HCT116 (cell line): ENCODE measurements at regions not wholly inside any gene's neighbourhood (a gene's known extent, or its start where the extent isn't known, plus 50 kb on each side); places are given as distances from the start of the nearest gene placed in this dataset.

Experiments
- ATAC-seq: fragments of 200-7000 bp; cut with Tn5 transposase; 2 replicates; pipeline ENCODE4 v1.9.1; 2020; ENCODE audit warnings: mild to moderate bottlenecking, moderate library complexity
- BruUV-seq: library from RNA; stranded (reverse); fragments of 400-500 nt; replicated peaks from 2 replicates; lab custom pipeline; 2021; lab: Mats Ljungman, UMichigan
- CTCF ChIA-PET: fragments of 300-600 bp; sonication (Branson Sonifier 250); formaldehyde crosslinking; loops from one replicate; lab custom pipeline; 2021; ENCODE audit warnings: antibody characterized with exemption; lab: Charles Lee
- POLR2A ChIA-PET: fragments of 300-600, 350-600 bp; sonication (Branson Sonifier 250); formaldehyde crosslinking; loops from one replicate; lab custom pipeline; 2021; ENCODE audit warnings: antibody characterized with exemption; lab: Charles Lee
- RAD21 ChIA-PET, 2 experiments: fragments of 300-600 bp; sonication (Branson Sonifier 250); formaldehyde crosslinking; loops; one replicate each; lab custom pipeline; 2023; ENCODE audit warnings: low total read pairs in 2 of 2; ENCODE audit not compliant: uncharacterized antibody in 2 of 2, unreplicated experiment in 2 of 2, low non-redundant PET in 1 of 2; lab: Charles Lee
- DNase-seq: peaks from one replicate; pipeline ENCODE4 v3.0.0-alpha.2; 2010; ENCODE audit warnings: low read depth, low spot score
- H2AFZ ChIP-seq: fragments of 200-600 bp; shearing (Covaris generic), sonication (generic); 2 replicates; pipeline ENCODE4 v1.6.1; 2017; ENCODE audit warnings: low read depth, mixed run types, mixed read lengths, antibody characterized with exemption, low read length; ENCODE audit not compliant: poor library complexity, severe bottlenecking
- H3K27ac ChIP-seq: 2 replicates; pipeline ENCODE4 v1.5.1; 2012; ENCODE audit warnings: low read depth, low read length
- H3K27me3 ChIP-seq: fragments of 200-600 bp; sonication (generic); 2 replicates; pipeline ENCODE4 v1.6.1; 2016; ENCODE audit warnings: mixed run types, low read length, mixed read lengths; ENCODE audit not compliant: insufficient read depth
- H3K36me3 ChIP-seq, 2 experiments: fragments of 200-500 bp in 1 of 2; fragments of 200-600 bp in 1 of 2; sonication (Bioruptor generic) in 1 of 2; sonication (generic) in 1 of 2; 2 replicates each; pipeline versions ENCODE4 v1.5.1 to v1.6.1; 2014 to 2016; ENCODE audit warnings: low read length in 2 of 2, inconsistent platforms in 1 of 2, mixed read lengths in 1 of 2, mixed run types in 1 of 2; ENCODE audit not compliant: insufficient read depth in 2 of 2, control insufficient read depth in 1 of 2
- H3K4me1 ChIP-seq, 2 experiments: fragments of 200-600 bp in 1 of 2; sonication (generic) in 1 of 2; 2 replicates each; pipeline versions ENCODE4 v1.5.1 to v1.6.1; 2012 to 2017; ENCODE audit warnings: low read length in 2 of 2, inconsistent platforms in 1 of 2, mild to moderate bottlenecking in 1 of 2, mixed read lengths in 1 of 2, mixed run types in 1 of 2, moderate library complexity in 1 of 2; ENCODE audit not compliant: insufficient read depth in 2 of 2, control insufficient read depth in 1 of 2
- H3K4me2 ChIP-seq: fragments of 200-600 bp; sonication (generic); 2 replicates; pipeline ENCODE4 v1.6.1; 2017; ENCODE audit warnings: mixed run types, low read length, mixed read lengths
- H3K4me3 ChIP-seq, 2 experiments: fragments of 200-600 bp in 1 of 2; sonication (generic) in 1 of 2; replicated peaks in 1 of 2; 2 replicates each; pipeline ENCODE4 v1.5.1; 2011 to 2016; ENCODE audit warnings: low read length in 2 of 2, control low read depth in 1 of 2, low read depth in 1 of 2, mild to moderate bottlenecking in 1 of 2, mixed read lengths in 1 of 2, mixed run types in 1 of 2
- H3K79me2 ChIP-seq: fragments of 200-600 bp; sonication (generic); 2 replicates; pipeline ENCODE4 v1.6.1; 2017; ENCODE audit warnings: mild to moderate bottlenecking, mixed run types, low read length, moderate library complexity, mixed read lengths; ENCODE audit not compliant: insufficient read depth
- H3K9ac ChIP-seq: fragments of 200-600 bp; sonication (generic); 2 replicates; pipeline ENCODE4 v1.6.1; 2016; ENCODE audit warnings: low read length, mixed read lengths
- H3K9me2 ChIP-seq: fragments of 200-600 bp; sonication (generic), shearing (Covaris generic); 2 replicates; pipeline ENCODE4 v1.6.1; 2017; ENCODE audit warnings: mixed run types, mild to moderate bottlenecking, moderate library complexity; ENCODE audit not compliant: insufficient read depth
- H3K9me3 ChIP-seq, 2 experiments: fragments of 200-500 bp in 1 of 2; fragments of 200-600 bp in 1 of 2; sonication (Bioruptor generic) in 1 of 2; sonication (generic) in 1 of 2; 2 replicates each; pipeline ENCODE4 v1.6.1; 2014 to 2017; ENCODE audit warnings: low read length in 2 of 2, mixed read lengths in 2 of 2, inconsistent platforms in 1 of 2, low read depth in 1 of 2, mild to moderate bottlenecking in 1 of 2, mixed run types in 1 of 2, moderate library complexity in 1 of 2; ENCODE audit not compliant: control insufficient read depth in 1 of 2, insufficient read depth in 1 of 2
- H4K20me1 ChIP-seq: fragments of 200-600 bp; sonication (generic), shearing (Covaris generic); 2 replicates; pipeline ENCODE4 v1.6.1; 2017; ENCODE audit warnings: mixed run types, mild to moderate bottlenecking, moderate library complexity; ENCODE audit not compliant: insufficient read depth
- ATF3 ChIP-seq: IDR thresholded peaks from 2 replicates; pipeline ENCODE4 v1.6.1; 2012
- CEBPB ChIP-seq: IDR thresholded peaks from 2 replicates; pipeline ENCODE4 v1.6.1; 2012; ENCODE audit warnings: low read depth
- EZH2phosphoT487 ChIP-seq: fragments of 200-600 bp; IDR thresholded peaks from 2 replicates; pipeline ENCODE4 v1.6.1; 2018; ENCODE audit warnings: antibody characterized with exemption, borderline replicate concordance
- JUND ChIP-seq: IDR thresholded peaks from 2 replicates; pipeline ENCODE4 v1.6.1; 2012
- POLR2AphosphoS5 ChIP-seq: IDR thresholded peaks from 2 replicates; pipeline ENCODE4 v1.6.1; 2011; ENCODE audit warnings: mild to moderate bottlenecking, low read depth, low read length, moderate library complexity
- RAD21 ChIP-seq: IDR thresholded peaks from 2 replicates; pipeline ENCODE4 v1.6.1; 2012; ENCODE audit warnings: low read depth, mild to moderate bottlenecking
- REST ChIP-seq: IDR thresholded peaks from 2 replicates; pipeline ENCODE4 v1.6.1; 2012; ENCODE audit warnings: low read depth
- SIN3A ChIP-seq: IDR thresholded peaks from 2 replicates; pipeline ENCODE4 v1.6.1; 2012; ENCODE audit warnings: low read depth
- TCF7L2 ChIP-seq: IDR thresholded peaks from 2 replicates; pipeline ENCODE4 v1.7.0; 2011; ENCODE audit warnings: borderline replicate concordance, inconsistent platforms; ENCODE audit not compliant: insufficient read depth, insufficient read length; ENCODE audit errors: extremely low read depth
- ZBTB33 ChIP-seq: IDR thresholded peaks from 2 replicates; pipeline ENCODE4 v1.6.1; 2011; ENCODE audit warnings: mild to moderate bottlenecking, low read length, moderate library complexity; ENCODE audit not compliant: insufficient replicate concordance; ENCODE audit errors: extremely low read depth
- intact Hi-C: fragments of 100-400 bp; cut with micrococcal nuclease; formaldehyde crosslinking; loops from 2 replicates; pipeline ENCODE4 v1.10.0; 2022

- H3K4me2 ChIP-seq, result no peak overlapping the region
- no TSS peak for BruUV-seq
- H3K4me3 ChIP-seq, result no peak overlapping the region
- DNase-seq, result no peak
- TF ChIP-seq EZH2phosphoT487 (no peak), CEBPB (no peak), ATF3 (no peak), SIN3A (no peak), TCF7L2 (no peak), RAD21 (no peak), REST (no peak), ZBTB33 (no peak), JUND (no peak), POLR2AphosphoS5 (no peak)
- no peak for ATAC-seq
- H3K9ac ChIP-seq, result no peak overlapping the region
- no peaks in the 10 kb centered on the region for H3K36me3 ChIP-seq
- CTCF ChIA-PET, result no interaction called here
- POLR2A ChIA-PET, result no interaction called here
- no peaks in the 10 kb centered on the region for H3K9me2 ChIP-seq
- H2AFZ ChIP-seq, result no peak overlapping the region
- no peak overlapping the region for H3K27ac ChIP-seq
- H3K27me3 ChIP-seq, result 0 out of 2 replicates have a peak, but pooled peaks cover 4% of the 10 kb centered on the region
- intact Hi-C loops, result no loop called here
- H3K9me3 ChIP-seq, result no peaks in the 10 kb centered on the region
- no peaks in the 10 kb centered on the region for H3K79me2 ChIP-seq
- no peaks in the 10 kb centered on the region for H4K20me1 ChIP-seq
- RAD21 ChIA-PET, result no interaction called here
- peaks cover 5 to 24% of the 10 kb centered on the region in 2 experiments; a peak in 3 of 4 replicates for H3K4me1 ChIP-seq
Measured at GRCh38 chr20:1818247-1818840, 76.9 kb upstream of the SIRPA start.
